ENCODE measurements at regions not wholly inside any gene's neighbourhood (a gene's known extent, or its start where the extent isn't known, plus 50 kb on each side); places are given as distances from the start of the nearest gene placed in this dataset.

GRCh38 chr4:45841791-45842190 is 282.1 kb downstream of the GABRG1 start:
- in situ Hi-C loops (cut with HindIII; ENCODE audit: low pct_unique_long_range_greater_than_20kb, low sequenced_read_pairs): no loop called here

GRCh38 chr4:45831692-45832091 is 292.2 kb downstream of the GABRG1 start:
- DNase-seq (ENCODE audit: low read depth): no peak
- in situ Hi-C loops (cut with HindIII; ENCODE audit: low pct_unique_long_range_greater_than_20kb, low sequenced_read_pairs): no loop called here

More at GRCh38 chr4:45841791-45842190, 282.1 kb downstream of the GABRG1 start:
- DNase-seq (ENCODE audit: low read depth): no peak

- in situ Hi-C loops (cut with HindIII; ENCODE audit: low pct_unique_long_range_greater_than_20kb, low sequenced_read_pairs): no loop called here
- no peak for DNase-seq (ENCODE audit: low read depth)
Observed at GRCh38 chr4:45803994-45804393, 319.9 kb downstream of the GABRG1 start.

- in situ Hi-C loops (cut with HindIII; ENCODE audit: low pct_unique_long_range_greater_than_20kb, low sequenced_read_pairs): no loop called here
- no peak for DNase-seq (ENCODE audit: low read depth)
Observed at GRCh38 chr4:45795135-45795534, 328.7 kb downstream of the GABRG1 start.

GRCh38 chr4:45778514-45778913 is 345.3 kb downstream of the GABRG1 start:
- DNase-seq (ENCODE audit: low read depth): no peak
- in situ Hi-C loops (cut with HindIII; ENCODE audit: low pct_unique_long_range_greater_than_20kb, low sequenced_read_pairs): no loop called here

- DNase-seq (ENCODE audit: low read depth): no peak
- in situ Hi-C loops (cut with HindIII; ENCODE audit: low pct_unique_long_range_greater_than_20kb, low sequenced_read_pairs): no loop called here
Observed at GRCh38 chr4:45776146-45776545, 347.7 kb downstream of the GABRG1 start.

GRCh38 chr4:45770958-45771357 is 352.9 kb downstream of the GABRG1 start:
- no peak for DNase-seq (ENCODE audit: low read depth)
- in situ Hi-C loops (cut with HindIII; ENCODE audit: low pct_unique_long_range_greater_than_20kb, low sequenced_read_pairs): no loop called here

- DNase-seq (ENCODE audit: low read depth): no peak
- in situ Hi-C loops (cut with HindIII; ENCODE audit: low pct_unique_long_range_greater_than_20kb, low sequenced_read_pairs): no loop called here
Observed at GRCh38 chr4:45765521-45765920, 358.3 kb downstream of the GABRG1 start.

- in situ Hi-C loops (cut with HindIII; ENCODE audit: low pct_unique_long_range_greater_than_20kb, low sequenced_read_pairs): no loop called here
- no peak for DNase-seq (ENCODE audit: low read depth)
Observed at GRCh38 chr4:45751877-45752530, 371.9 kb downstream of the GABRG1 start.

GRCh38 chr4:45750721-45751120 is 373.1 kb downstream of the GABRG1 start:
- DNase-seq (ENCODE audit: low read depth): no peak
- in situ Hi-C loops (cut with HindIII; ENCODE audit: low pct_unique_long_range_greater_than_20kb, low sequenced_read_pairs): no loop called here

GRCh38 chr4:45745741-45746140 is 378.1 kb downstream of the GABRG1 start:
- no peak for DNase-seq (ENCODE audit: low read depth)
- in situ Hi-C loops (cut with HindIII; ENCODE audit: low pct_unique_long_range_greater_than_20kb, low sequenced_read_pairs): no loop called here

GRCh38 chr4:45741897-45742296 is 382.0 kb downstream of the GABRG1 start:
- in situ Hi-C loops (cut with HindIII; ENCODE audit: low pct_unique_long_range_greater_than_20kb, low sequenced_read_pairs): no loop called here
- no peak for DNase-seq (ENCODE audit: low read depth)

- no peak for DNase-seq (ENCODE audit: low read depth)
- in situ Hi-C loops (cut with HindIII; ENCODE audit: low pct_unique_long_range_greater_than_20kb, low sequenced_read_pairs): no loop called here
Observed at GRCh38 chr4:45732161-45732560, 391.7 kb downstream of the GABRG1 start.

GRCh38 chr4:45716093-45716492 is 407.8 kb downstream of the GABRG1 start:
- in situ Hi-C loops (cut with HindIII; ENCODE audit: low pct_unique_long_range_greater_than_20kb, low sequenced_read_pairs): no loop called here
- no peak for DNase-seq (ENCODE audit: low read depth)

GRCh38 chr4:45713996-45714395 is 409.9 kb downstream of the GABRG1 start:
- in situ Hi-C loops (cut with HindIII; ENCODE audit: low pct_unique_long_range_greater_than_20kb, low sequenced_read_pairs): no loop called here
- DNase-seq (ENCODE audit: low read depth): no peak

- in situ Hi-C loops (cut with HindIII; ENCODE audit: low pct_unique_long_range_greater_than_20kb, low sequenced_read_pairs): no loop called here
- no peak for DNase-seq (ENCODE audit: low read depth)
Observed at GRCh38 chr4:45701621-45702020, 422.2 kb downstream of the GABRG1 start.

GRCh38 chr4:45693746-45694145 is 430.1 kb downstream of the GABRG1 start:
- in situ Hi-C loops (cut with HindIII; ENCODE audit: low pct_unique_long_range_greater_than_20kb, low sequenced_read_pairs): no loop called here
- no peak for DNase-seq (ENCODE audit: low read depth)

- in situ Hi-C loops (cut with HindIII; ENCODE audit: low pct_unique_long_range_greater_than_20kb, low sequenced_read_pairs): no loop called here
- DNase-seq (ENCODE audit: low read depth): no peak
Observed at GRCh38 chr4:45692131-45692735, 431.6 kb downstream of the GABRG1 start.

GRCh38 chr4:45688341-45688740 is 435.5 kb downstream of the GABRG1 start:
- DNase-seq (ENCODE audit: low read depth): no peak
- in situ Hi-C loops (cut with HindIII; ENCODE audit: low pct_unique_long_range_greater_than_20kb, low sequenced_read_pairs): no loop called here

GRCh38 chr4:45679411-45679810 is 444.4 kb downstream of the GABRG1 start:
- in situ Hi-C loops (cut with HindIII; ENCODE audit: low pct_unique_long_range_greater_than_20kb, low sequenced_read_pairs): no loop called here
- no peak for DNase-seq (ENCODE audit: low read depth)

Measured in Caki2 (cell line).